GM21723 (cell line): ENCODE measurements at regions not wholly inside any gene's neighbourhood (a gene's known extent, or its start where the extent isn't known, plus 50 kb on each side); places are given as distances from the start of the nearest gene placed in this dataset.
"Not testable (repeated sequence)": the region's sequence is repeated elsewhere in the genome, so short reads cannot be mapped to it uniquely, and the experiment has no call there.

Experiments used
- ATAC-seq: cut with Tn5 transposase; IDR thresholded peaks from one replicate; pipeline ENCODE4 v1.9.1; 2021; ENCODE audit warnings: mild to moderate bottlenecking, moderate library complexity; ENCODE audit not compliant: unreplicated experiment

GRCh38 chr13:90908792-90909191 is 438.7 kb upstream of the MIR17HG start:
- ATAC-seq: no peak

- no peak for ATAC-seq
Observed at GRCh38 chr13:90910018-90910639, 437.4 kb upstream of the MIR17HG start.

GRCh38 chr13:90912247-90912646 is 435.2 kb upstream of the MIR17HG start:
- no peak for ATAC-seq

GRCh38 chr13:90918536-90918935 is 429.0 kb upstream of the MIR17HG start:
- no peak for ATAC-seq

- ATAC-seq: no peak
Observed at GRCh38 chr13:90919153-90919552, 428.3 kb upstream of the MIR17HG start.

GRCh38 chr13:90926459-90926858 is 421.0 kb upstream of the MIR17HG start:
- ATAC-seq: no peak

GRCh38 chr13:90928109-90928508 is 419.4 kb upstream of the MIR17HG start:
- no peak for ATAC-seq

GRCh38 chr13:90933097-90933826 is 414.2 kb upstream of the MIR17HG start:
- no peak for ATAC-seq

- no peak for ATAC-seq
Observed at GRCh38 chr13:90934741-90935140, 412.7 kb upstream of the MIR17HG start.

- ATAC-seq: no peak
Observed at GRCh38 chr13:90938848-90939247, 408.6 kb upstream of the MIR17HG start.

GRCh38 chr13:90943946-90944345 is 403.5 kb upstream of the MIR17HG start:
- no peak for ATAC-seq

GRCh38 chr13:90945146-90945545 is 402.3 kb upstream of the MIR17HG start:
- ATAC-seq: not testable (repeated sequence)

GRCh38 chr13:90946125-90946524 is 401.4 kb upstream of the MIR17HG start:
- not testable (repeated sequence) for ATAC-seq

- no peak for ATAC-seq
Observed at GRCh38 chr13:90947976-90948375, 399.5 kb upstream of the MIR17HG start.

- no peak for ATAC-seq
Observed at GRCh38 chr13:90950160-90950559, 397.3 kb upstream of the MIR17HG start.

GRCh38 chr13:90951663-90952062 is 395.8 kb upstream of the MIR17HG start:
- ATAC-seq: no peak

- no peak for ATAC-seq
Observed at GRCh38 chr13:90952326-90952725, 395.2 kb upstream of the MIR17HG start.

- no peak for ATAC-seq
Observed at GRCh38 chr13:90954605-90955195, 392.8 kb upstream of the MIR17HG start.

- no peak for ATAC-seq
Observed at GRCh38 chr13:90956031-90956430, 391.5 kb upstream of the MIR17HG start.

GRCh38 chr13:90958866-90959265 is 388.6 kb upstream of the MIR17HG start:
- no peak for ATAC-seq

GRCh38 chr13:90968166-90968904 is 379.2 kb upstream of the MIR17HG start:
- ATAC-seq: no peak
